DND-41 (cell line): ENCODE measurements at regions not wholly inside any gene's neighbourhood (a gene's known extent, or its start where the extent isn't known, plus 50 kb on each side); places are given as distances from the start of the nearest gene placed in this dataset.

Source experiments
- EZH2 ChIP-seq: IDR thresholded peaks from 3 replicates; pipeline ENCODE4 v1.6.1; 2012; ENCODE audit warnings: borderline replicate concordance, low read depth, mild to moderate bottlenecking, moderate library complexity, low read length, inconsistent platforms; ENCODE audit not compliant: severe bottlenecking
- TF ChIP-seq, protein P1 (sequence below): IDR thresholded peaks from 2 replicates; pipeline ENCODE4 v1.5.1; 2012; ENCODE audit warnings: borderline replicate concordance, low read length, moderate library complexity, mild to moderate bottlenecking; ENCODE audit not compliant: poor library complexity, severe bottlenecking; ENCODE audit errors: extremely low read depth

DNA sequence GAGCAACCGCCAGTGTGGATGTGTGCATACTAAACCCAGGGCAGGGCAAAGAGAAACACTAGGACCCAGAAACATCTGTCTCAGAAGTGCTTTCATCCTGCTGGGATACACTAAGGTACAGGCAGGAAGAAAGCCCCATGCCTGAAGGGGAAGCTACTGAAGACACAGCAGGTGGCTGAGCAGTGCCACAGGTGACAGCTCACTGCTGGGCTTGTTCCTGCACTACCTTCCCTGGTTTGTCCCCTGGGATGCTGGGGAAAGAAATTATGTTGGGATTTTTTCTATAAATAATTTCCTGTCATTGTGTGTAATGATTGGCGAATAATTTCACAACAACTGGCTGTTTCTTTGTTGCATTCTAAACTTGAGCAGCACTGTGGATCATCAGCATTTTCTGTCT lies 245.3 kb upstream of the RAB4A start:
- TF ChIP-seq, protein P1, sequence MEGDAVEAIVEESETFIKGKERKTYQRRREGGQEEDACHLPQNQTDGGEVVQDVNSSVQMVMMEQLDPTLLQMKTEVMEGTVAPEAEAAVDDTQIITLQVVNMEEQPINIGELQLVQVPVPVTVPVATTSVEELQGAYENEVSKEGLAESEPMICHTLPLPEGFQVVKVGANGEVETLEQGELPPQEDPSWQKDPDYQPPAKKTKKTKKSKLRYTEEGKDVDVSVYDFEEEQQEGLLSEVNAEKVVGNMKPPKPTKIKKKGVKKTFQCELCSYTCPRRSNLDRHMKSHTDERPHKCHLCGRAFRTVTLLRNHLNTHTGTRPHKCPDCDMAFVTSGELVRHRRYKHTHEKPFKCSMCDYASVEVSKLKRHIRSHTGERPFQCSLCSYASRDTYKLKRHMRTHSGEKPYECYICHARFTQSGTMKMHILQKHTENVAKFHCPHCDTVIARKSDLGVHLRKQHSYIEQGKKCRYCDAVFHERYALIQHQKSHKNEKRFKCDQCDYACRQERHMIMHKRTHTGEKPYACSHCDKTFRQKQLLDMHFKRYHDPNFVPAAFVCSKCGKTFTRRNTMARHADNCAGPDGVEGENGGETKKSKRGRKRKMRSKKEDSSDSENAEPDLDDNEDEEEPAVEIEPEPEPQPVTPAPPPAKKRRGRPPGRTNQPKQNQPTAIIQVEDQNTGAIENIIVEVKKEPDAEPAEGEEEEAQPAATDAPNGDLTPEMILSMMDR = no peak
- TF ChIP-seq EZH2 = no peak
